ENCODE measurements at regions not wholly inside any gene's neighbourhood (a gene's known extent, or its start where the extent isn't known, plus 50 kb on each side); places are given as distances from the start of the nearest gene placed in this dataset.

- no peak for DNase-seq
- H3K4me3 ChIP-seq (ENCODE audit: low read depth, low read length), result no peak overlapping the region
- no peak overlapping the region for H3K27ac ChIP-seq
- H3K36me3 ChIP-seq (replicated peaks), result no peaks in the 10 kb centered on the region
- no peaks in the 10 kb centered on the region for H3K27me3 ChIP-seq (replicated peaks)
- in situ Hi-C loops (cut with HindIII; ENCODE audit: low pct_ligation_motif_present, low sequenced_read_pairs), result no loop called here
- TF ChIP-seq CTCF (IDR thresholded peaks at IDR 0.05; ENCODE audit: low read depth, low read length, missing control alignments), result no peak
These were observed 748.8 kb upstream of the NCAM2 start for GRCh38 chr21:20249401-20249800.

GRCh38 chr21:20250337-20250736 lies 747.9 kb upstream of the NCAM2 start:
- H3K27me3 ChIP-seq (replicated peaks), result no peaks in the 10 kb centered on the region
- in situ Hi-C loops (cut with HindIII; ENCODE audit: low pct_ligation_motif_present, low sequenced_read_pairs), result no loop called here
- H3K27ac ChIP-seq, result no peak overlapping the region
- no peak for TF ChIP-seq CTCF (IDR thresholded peaks at IDR 0.05; ENCODE audit: low read depth, low read length, missing control alignments)
- no peaks in the 10 kb centered on the region for H3K36me3 ChIP-seq (replicated peaks)
- no peak for DNase-seq
- H3K4me3 ChIP-seq (ENCODE audit: low read depth, low read length), result no peak overlapping the region

- no peak overlapping the region for H3K27ac ChIP-seq
- in situ Hi-C loops (cut with HindIII; ENCODE audit: low pct_ligation_motif_present, low sequenced_read_pairs), result no loop called here
These were observed 744.9 kb upstream of the NCAM2 start for GRCh38 chr21:20253261-20253660.

GRCh38 chr21:20254964-20255363 lies 743.2 kb upstream of the NCAM2 start:
- in situ Hi-C loops (cut with HindIII; ENCODE audit: low pct_ligation_motif_present, low sequenced_read_pairs), result no loop called here
- Histone ChIP-seq H3K27ac (no peak overlapping the region), H3K27me3 (replicated peaks) (no peaks in the 10 kb centered on the region), H3K36me3 (replicated peaks) (no peaks in the 10 kb centered on the region), H3K4me3 (ENCODE audit: low read depth, low read length) (no peak overlapping the region)
- no peak for DNase-seq
- TF ChIP-seq CTCF (IDR thresholded peaks at IDR 0.05; ENCODE audit: low read depth, low read length, missing control alignments), result no peak

More at GRCh38 chr21:20253261-20253660, 744.9 kb upstream of the NCAM2 start:
- DNase-seq, result no peak
- Histone ChIP-seq H3K4me3 (ENCODE audit: low read depth, low read length) (no peak overlapping the region), H3K36me3 (replicated peaks) (no peaks in the 10 kb centered on the region), H3K27me3 (replicated peaks) (no peaks in the 10 kb centered on the region)
- TF ChIP-seq CTCF (IDR thresholded peaks at IDR 0.05; ENCODE audit: low read depth, low read length, missing control alignments), result no peak

- no peak overlapping the region for H3K4me3 ChIP-seq (ENCODE audit: low read depth, low read length)
- no peaks in the 10 kb centered on the region for H3K27me3 ChIP-seq (replicated peaks)
- in situ Hi-C loops (cut with HindIII; ENCODE audit: low pct_ligation_motif_present, low sequenced_read_pairs), result no loop called here
- no peak for TF ChIP-seq CTCF (IDR thresholded peaks at IDR 0.05; ENCODE audit: low read depth, low read length, missing control alignments)
- no peaks in the 10 kb centered on the region for H3K36me3 ChIP-seq (replicated peaks)
- no peak overlapping the region for H3K27ac ChIP-seq
- no peak for DNase-seq
These were observed 741.0 kb upstream of the NCAM2 start for GRCh38 chr21:20257052-20257740.

- DNase-seq, result no peak
- in situ Hi-C loops (cut with HindIII; ENCODE audit: low pct_ligation_motif_present, low sequenced_read_pairs), result no loop called here
- no peak for TF ChIP-seq CTCF (IDR thresholded peaks at IDR 0.05; ENCODE audit: low read depth, low read length, missing control alignments)
- Histone ChIP-seq H3K36me3 (replicated peaks) (no peaks in the 10 kb centered on the region), H3K27ac (no peak overlapping the region), H3K4me3 (ENCODE audit: low read depth, low read length) (no peak overlapping the region), H3K27me3 (replicated peaks) (no peaks in the 10 kb centered on the region)
These were observed 739.7 kb upstream of the NCAM2 start for GRCh38 chr21:20258542-20258941.
